HG02970 (cell line): ENCODE measurements at regions not wholly inside any gene's neighbourhood (a gene's known extent, or its start where the extent isn't known, plus 50 kb on each side); places are given as distances from the start of the nearest gene placed in this dataset.

Experiments
- ATAC-seq: cut with Tn5 transposase; IDR thresholded peaks from one replicate; pipeline ENCODE4 v1.9.1; 2021; ENCODE audit warnings: mild to moderate bottlenecking, moderate library complexity, moderate number of reproducible peaks; ENCODE audit not compliant: unreplicated experiment, low FRiP score

GRCh38 chr2:107418708-107419107, 408.0 kb upstream of the RGPD4 start:
- no peak for ATAC-seq

GRCh38 chr2:107419191-107419590, 407.5 kb upstream of the RGPD4 start:
- no peak for ATAC-seq

- ATAC-seq: no peak
Observed at GRCh38 chr2:107428781-107429180, 397.9 kb upstream of the RGPD4 start.

DNA sequence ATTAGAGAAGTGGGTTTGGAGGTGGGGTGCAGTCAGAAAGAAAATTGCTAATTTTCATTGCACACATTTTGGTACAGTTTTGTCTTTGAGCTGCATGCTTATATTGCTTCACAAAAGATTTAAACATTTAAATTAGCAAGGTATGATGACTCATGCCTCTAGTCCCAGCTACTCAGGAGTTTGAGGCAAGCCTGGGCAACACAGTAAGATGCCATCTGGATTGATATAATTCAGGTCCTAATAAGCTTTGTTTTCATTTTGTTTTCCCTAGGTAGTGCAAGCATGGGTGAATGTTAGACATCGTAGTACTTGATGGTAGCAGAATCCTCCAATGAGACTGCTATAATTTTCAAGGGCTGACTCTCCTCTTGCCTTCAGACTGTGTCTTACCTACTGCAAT, 396.7 kb upstream of the RGPD4 start:
- ATAC-seq: no peak

DNA sequence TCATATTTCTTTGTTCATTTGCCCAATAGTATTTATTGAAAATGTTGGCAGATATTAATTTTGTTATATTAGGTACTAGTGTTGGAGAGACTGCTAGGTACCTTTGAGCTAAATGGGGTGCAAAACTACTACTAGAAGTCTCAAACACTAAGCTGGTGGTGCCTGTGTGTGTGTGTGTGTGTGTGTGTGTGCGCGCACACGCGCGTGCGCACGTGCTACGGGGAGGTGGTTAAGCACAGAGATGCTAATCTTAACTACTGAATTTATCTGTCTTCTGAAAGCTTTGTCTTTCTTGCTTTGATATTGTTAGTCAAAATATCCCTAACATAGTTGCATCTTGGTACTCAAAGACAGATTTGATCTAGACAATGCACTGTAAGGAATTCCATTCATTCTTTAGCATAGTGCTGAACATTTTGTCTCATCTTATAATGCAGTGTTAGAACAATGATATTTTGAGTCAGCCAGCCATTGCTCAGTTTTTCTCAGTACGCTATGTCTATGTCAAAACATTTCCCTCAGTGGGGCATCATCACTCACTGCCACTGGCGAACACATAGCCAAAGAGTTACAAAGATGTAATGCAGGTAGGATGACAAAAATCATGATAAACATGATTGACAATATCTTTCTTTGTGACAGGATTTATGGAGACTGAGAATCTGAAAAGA, 396.0 kb upstream of the RGPD4 start:
- ATAC-seq: no peak

DNA sequence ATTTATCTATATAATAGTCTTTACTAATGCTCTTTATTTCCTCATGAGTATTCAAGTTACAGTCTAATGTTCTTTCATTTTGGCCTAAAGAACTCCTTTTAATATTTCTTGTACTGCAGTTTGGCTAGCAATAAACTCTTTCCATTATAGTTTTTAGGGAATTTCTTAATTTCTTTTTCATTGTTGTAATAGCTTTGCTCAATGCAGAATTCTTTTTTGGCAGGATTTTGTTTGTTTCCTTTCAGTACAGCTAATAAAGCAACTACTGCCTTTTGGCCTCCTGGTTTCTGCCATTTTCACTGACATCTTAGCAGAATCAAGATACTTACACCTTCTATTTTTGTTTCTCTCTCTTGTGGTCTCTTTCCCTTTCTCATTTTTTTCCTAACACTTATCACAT, 390.4 kb upstream of the RGPD4 start:
- no peak for ATAC-seq

GRCh38 chr2:107437265-107437664, 389.4 kb upstream of the RGPD4 start:
- no peak for ATAC-seq

DNA sequence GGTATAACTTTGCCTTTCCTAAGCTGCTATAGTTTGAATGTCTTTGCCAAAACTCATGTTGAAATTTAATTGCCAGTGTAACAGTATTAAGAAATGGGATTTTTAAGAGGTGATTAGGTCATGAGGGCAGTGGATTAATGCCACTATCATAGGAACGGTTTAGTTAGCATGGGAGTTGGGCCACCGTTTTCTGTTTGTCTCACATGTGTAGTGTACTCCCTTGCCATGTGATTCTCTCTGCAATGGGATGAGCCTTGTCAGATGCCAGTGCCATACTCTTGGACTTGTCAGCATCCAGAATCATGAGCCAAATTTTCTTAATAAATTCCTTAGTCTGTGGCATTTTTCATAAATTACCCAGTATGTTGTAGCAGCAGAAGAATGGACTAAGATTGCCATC, 388.9 kb upstream of the RGPD4 start:
- ATAC-seq: no peak

DNA sequence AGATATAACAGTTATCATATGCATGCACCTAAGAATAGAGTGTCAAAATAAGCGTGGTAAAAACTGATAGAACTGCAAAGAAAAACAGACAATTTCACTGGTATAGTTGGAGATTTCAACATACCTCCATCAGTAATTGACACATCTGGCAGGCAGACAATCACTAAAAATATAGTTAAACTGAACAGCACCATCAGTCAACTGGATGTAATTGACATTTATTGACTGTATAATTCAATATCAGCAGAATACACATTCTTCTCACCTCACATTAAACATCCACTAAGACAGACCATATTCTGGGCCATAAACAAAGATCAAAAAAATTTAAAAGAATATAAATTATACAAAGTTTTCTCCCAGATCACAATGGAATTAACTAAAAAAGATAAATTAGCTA, 378.5 kb upstream of the RGPD4 start:
- ATAC-seq: no peak

DNA sequence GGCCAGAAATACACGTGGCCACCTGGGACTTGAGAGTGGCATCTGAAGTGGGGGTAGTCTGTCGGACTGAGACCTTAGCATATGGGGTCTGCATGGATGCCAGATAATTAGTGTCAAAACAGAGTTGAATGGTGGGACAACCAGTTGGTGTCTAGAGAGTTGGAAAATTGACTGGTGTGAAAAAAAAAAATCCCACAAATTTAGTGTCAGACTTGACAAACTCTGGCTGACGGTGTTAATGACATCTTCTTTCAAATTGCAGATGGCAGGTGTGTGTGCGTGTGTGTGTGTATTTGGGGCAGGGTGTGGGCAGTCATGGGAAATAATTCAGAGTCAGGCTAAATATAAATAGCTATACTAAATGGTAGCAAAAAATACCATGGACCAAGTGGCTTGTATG, 365.4 kb upstream of the RGPD4 start:
- no peak for ATAC-seq

GRCh38 chr2:107462181-107462580, 364.5 kb upstream of the RGPD4 start:
- no peak for ATAC-seq

GRCh38 chr2:107466241-107466640, 360.5 kb upstream of the RGPD4 start:
- no peak for ATAC-seq

GRCh38 chr2:107466984-107467773, 359.5 kb upstream of the RGPD4 start:
- ATAC-seq: no peak

DNA sequence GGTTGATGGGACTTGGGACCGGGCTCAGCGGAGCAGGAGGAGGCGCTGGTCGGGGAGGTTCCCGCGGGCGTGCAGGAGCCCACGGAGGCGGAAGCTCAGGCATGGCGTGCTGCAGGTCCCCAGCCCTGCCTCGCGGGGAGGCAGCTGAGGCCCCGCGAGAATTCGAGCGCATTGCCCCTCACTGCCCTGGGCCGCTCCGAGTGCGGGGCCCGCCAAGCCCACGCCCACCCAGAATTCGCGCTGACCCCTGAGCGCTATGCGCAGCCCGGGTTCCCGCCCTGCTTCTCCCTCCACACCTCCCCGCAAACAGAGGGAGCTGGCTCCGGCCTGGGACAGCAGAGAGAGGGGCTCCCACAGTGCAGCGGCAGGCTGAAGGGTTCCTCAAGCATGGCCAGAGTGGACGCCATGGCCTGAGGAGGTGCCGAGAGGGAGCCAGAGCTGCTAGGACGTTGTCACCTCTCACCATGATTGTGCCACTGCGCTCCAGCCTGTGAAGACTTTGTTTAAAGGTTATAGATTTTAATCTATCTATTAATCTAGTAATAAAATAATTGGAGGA, 357.2 kb upstream of the RGPD4 start:
- ATAC-seq: no peak

DNA sequence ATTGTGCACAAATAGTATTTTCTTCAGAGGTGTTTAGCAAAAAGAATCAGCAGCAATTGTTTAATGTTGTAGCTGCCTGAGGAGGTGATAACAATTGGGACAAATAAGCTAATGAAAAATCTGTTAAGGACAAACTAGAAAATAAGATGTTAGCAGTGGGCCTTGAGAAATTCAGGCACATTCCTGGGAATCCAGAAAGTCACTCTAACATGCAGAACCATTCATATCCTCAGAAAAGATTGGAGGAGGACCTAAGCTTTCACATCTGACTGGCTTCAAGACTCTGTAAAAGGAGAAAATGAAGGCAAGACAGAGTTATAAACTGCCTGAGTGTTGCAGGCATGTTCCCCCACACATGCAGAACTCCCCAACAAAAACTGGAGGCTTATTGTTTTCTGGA, 353.5 kb upstream of the RGPD4 start:
- no peak for ATAC-seq

- no peak for ATAC-seq
Observed at GRCh38 chr2:107475859-107476258, 350.8 kb upstream of the RGPD4 start.

DNA sequence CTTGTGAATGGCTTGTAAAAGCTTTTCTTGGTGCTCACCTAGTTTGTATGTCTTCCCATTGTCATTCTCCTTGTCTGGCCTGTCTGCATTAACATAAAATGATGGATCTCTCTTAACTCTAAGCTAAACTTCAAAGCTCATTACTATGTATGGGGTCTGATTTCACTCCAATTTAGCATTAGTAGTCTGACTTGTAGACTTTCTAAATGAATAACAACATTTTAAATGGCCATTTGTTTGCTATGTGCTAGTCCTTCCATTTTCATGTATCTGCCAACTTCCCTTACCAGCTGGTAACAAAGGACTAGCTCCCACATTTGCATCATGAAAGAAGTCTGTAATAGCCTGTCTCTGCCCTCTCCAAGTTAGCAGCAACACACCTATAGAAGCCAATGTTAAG, 324.2 kb upstream of the RGPD4 start:
- ATAC-seq: no peak

GRCh38 chr2:107511970-107512789, 314.5 kb upstream of the RGPD4 start:
- ATAC-seq: no peak

GRCh38 chr2:107525406-107525805, 301.3 kb upstream of the RGPD4 start:
- no peak for ATAC-seq

- no peak for ATAC-seq
Observed at GRCh38 chr2:107529146-107529545, 297.5 kb upstream of the RGPD4 start.

DNA sequence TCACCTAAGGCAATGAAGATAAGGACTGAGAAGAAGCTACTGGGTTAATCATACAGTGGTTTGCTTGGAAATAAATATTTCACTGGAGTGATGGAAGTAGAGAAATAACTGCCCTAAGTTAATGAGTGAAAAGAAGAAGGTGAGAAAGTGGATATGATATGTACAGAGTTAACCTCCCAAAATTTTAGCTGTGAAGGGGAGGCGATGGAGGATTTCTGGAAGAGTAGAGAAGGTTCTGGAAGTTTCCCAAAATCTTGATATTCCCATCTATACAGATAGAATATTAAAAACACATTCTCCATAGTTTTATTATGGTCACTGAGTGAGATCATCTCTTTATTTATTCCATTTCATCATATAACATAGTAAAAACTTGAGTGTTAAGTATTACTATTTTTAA, 296.6 kb upstream of the RGPD4 start:
- ATAC-seq: no peak
